MV-4-11 (cell line): ENCODE measurements at regions not wholly inside any gene's neighbourhood (a gene's known extent, or its start where the extent isn't known, plus 50 kb on each side); places are given as distances from the start of the nearest gene placed in this dataset.
"Not testable (repeated sequence)": the region's sequence is repeated elsewhere in the genome, so short reads cannot be mapped to it uniquely, and the experiment has no call there.

Source experiments
- DNase-seq: peaks from one replicate; lab custom pipeline; 2025; lab: John Stamatoyannopoulos, UW

DNA sequence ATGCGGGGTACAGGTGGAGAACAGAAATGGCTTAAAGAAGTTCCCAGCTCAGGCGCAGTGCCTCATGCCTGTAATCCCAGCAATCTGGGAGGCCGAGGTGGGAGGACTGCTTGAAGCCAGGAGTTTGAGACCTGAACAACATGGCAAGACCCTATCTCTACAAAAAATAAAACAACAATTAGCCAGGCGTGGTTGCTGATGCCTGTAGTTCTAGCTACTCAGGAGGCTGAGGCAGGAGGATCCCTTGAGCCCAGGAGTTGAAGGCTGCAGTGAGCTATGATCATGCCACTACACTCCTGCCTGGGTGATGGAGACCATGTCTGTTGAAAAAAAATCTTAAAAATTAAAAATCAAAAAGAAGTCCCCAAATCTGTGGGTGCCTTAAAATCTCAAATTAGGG, 228.3 kb upstream of the WSB1 start:
- no peak for DNase-seq

GRCh38 chr17:27066315-27066714, 227.6 kb upstream of the WSB1 start:
- no peak for DNase-seq

DNA sequence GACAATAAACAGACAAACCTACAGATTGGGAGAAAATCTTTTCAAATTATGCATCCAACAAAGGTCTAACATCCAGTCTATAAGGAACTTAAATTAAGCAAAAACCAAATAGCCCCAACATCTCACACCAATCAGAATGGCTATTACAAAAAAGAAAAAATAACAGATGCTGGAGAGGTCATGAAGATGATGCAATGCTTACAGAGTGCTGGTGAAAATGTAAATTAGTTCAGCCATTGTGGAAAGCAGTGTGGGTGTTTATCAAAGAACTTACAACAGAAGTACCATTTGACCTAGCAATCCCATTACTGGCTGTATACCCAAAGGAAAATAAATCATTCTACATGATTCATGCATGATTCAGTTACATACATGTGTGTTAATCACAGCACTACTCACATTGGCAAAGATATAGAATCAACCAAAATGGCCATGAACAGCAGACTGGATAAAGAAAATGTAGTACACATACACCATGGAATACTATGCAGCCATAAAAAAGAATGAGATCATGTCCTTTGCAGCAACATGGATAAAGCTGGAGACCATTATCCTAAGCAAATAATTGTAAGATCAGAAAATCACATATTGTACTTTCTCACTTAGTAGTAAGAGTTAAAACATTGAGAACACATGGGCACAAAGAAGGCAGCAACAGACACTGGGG, 223.9 kb upstream of the WSB1 start:
- DNase-seq = no peak

GRCh38 chr17:27070836-27071235, 223.1 kb upstream of the WSB1 start:
- DNase-seq = no peak

GRCh38 chr17:27072885-27073284, 221.0 kb upstream of the WSB1 start:
- no peak for DNase-seq

GRCh38 chr17:27076814-27077213, 217.1 kb upstream of the WSB1 start:
- no peak for DNase-seq

DNA sequence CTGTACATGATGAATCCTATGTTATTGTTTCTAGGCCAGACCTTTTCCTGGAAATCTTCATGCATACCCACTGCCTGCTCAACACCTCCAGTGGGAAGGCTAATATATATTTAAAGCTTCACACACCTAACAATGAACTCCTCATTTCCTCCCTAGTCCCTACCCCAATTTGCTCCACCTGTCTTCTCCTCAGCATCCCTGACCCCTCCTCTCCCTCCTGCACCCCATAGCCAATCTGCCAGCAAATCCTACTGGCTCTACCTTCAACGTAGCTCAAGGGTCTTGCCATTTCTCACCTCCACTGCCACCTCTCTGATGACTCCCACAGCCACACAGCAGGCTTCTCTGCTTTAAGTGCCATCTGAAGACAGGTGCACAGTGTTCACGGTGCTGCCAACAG, 215.6 kb upstream of the WSB1 start:
- DNase-seq = no peak

- no peak for DNase-seq
Measured at GRCh38 chr17:27079660-27080059, 214.3 kb upstream of the WSB1 start.

DNA sequence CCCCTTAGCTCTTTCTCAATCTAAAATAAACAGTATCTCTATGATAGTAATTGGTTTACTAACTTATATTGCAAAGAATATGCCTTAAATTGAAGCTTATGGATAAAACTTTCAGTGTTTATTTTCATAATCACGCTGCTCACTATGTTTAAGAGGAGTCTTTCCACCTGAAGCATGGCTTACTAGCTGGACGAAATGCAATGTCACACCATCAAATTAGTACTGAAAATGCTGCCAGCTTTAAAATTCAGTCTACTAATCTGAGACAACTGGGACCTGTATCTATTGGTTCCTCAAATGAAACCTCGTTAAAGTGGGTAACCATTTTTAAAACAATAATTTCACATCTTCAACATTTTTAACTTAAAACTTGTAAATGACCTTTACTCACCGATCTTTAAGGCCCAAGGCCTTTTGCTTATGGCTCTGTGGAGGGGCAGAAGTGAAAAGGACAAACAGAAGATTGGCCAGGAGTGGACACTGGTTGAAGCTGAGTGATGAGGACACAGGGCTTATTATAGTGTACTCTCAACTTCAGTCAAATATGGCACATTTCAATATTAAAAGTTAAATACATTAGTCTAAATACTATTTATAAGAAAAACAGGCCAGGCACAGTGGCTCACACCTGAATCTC, 212.8 kb upstream of the WSB1 start:
- no peak for DNase-seq

DNA sequence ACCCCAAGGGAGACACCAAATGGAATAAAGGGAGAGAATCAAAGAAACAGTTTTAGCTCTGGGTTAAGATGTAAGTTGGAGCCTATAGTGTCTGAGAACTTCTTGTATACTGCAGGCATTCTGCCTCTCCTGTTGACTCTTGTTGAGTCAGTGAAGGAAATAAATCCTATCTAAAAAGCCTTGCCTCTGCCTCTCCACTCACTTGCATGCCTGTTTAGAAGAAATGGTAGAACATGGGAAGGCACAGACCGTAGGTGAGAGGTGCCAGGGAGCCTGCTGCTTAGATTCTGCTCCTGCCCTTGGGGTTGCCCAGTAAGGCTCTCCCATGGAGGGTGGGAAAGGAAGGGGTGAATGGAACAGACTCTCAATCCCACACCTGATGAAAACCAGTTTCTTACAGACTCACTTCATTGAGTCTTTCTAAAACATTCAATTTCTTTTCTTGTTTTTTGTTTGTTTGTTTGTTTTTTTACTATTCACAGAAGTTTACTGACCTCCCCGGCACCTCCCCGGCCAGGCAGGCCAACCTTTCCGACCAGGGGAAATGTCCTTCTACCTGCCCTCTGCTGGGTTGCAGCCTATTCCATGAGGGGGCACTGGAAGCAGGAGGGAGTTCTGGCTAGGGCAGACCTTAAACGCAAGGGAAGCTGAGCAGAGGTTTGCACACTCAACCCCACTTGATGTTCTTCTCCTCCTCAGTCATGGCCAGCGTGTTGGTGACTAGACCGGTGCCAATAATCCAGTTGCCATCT, 211.7 kb upstream of the WSB1 start:
- DNase-seq = no peak

DNA sequence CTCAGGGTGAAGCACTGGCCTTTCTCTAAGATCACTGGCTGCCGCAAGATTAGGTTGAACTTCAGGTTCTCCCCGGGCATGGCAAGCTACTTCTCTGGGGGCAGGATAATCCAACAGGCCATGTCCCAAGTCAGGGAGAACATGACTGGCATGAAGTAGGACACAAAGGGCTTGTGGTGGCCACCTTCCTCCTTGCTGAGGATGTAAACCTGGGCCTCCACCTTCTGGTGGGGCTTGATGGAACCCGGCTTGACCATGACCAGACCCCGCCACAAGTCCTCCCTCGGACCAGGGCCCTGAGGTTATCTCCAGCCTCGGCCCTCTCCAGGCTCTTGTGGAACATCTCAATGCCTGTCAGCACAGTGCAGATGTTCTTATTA, 211.1 kb upstream of the WSB1 start:
- DNase-seq = no peak

DNA sequence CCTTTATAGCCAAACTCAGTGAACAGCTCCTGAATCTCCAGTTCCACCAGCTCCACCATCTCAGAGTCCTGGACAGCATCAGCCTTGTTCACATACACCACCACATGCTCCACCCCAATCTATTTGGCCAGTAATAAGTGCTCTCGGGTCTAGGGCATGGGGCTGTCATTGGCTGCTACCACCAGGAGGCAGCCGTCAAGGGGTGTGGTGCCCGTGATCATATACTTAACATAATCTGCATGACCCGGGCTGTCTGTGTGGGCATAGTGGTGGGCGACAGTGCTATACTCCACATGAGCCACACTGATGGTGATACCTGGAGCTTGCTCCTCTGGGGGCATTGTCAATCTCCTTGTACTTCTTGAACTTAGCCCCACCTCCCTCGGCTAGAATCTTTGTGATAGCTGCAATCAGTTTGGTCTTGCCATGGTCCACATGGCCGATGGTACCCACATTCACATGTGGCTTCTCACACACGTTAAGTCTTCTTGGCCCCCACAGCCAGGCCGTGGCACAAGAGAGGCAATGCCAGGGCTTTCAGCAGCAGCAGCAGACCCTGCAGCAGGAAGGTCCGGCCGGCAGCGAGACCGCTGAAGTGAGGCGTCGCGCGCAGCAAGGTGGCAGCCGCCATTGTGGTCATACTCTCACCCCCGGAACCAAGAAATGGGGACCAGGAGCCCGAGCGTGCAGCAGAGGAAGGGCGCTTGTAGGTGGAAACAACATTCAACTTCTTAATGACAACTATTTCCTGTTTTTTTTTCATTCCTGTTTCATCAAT, 210.3 kb upstream of the WSB1 start:
- no peak for DNase-seq

- no peak for DNase-seq
Measured at GRCh38 chr17:27085517-27085916, 208.4 kb upstream of the WSB1 start.

DNA sequence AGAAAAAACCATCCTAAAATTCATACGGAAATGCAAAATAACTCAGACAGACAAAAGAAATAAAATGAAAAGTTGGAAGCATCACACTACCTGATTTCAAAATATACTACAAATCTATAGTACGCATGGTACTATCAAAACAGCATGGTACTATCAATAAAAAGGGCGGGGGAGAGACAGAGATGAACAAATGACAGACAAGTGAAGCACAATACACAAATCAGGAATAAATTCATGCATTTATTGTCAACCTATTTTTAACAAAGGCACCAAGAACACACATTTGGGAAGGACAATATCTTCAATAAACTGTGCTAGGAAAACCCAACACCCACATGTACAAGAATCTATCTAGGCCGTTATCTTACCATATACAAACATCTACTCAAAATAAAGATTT, 207.4 kb upstream of the WSB1 start:
- no peak for DNase-seq

DNA sequence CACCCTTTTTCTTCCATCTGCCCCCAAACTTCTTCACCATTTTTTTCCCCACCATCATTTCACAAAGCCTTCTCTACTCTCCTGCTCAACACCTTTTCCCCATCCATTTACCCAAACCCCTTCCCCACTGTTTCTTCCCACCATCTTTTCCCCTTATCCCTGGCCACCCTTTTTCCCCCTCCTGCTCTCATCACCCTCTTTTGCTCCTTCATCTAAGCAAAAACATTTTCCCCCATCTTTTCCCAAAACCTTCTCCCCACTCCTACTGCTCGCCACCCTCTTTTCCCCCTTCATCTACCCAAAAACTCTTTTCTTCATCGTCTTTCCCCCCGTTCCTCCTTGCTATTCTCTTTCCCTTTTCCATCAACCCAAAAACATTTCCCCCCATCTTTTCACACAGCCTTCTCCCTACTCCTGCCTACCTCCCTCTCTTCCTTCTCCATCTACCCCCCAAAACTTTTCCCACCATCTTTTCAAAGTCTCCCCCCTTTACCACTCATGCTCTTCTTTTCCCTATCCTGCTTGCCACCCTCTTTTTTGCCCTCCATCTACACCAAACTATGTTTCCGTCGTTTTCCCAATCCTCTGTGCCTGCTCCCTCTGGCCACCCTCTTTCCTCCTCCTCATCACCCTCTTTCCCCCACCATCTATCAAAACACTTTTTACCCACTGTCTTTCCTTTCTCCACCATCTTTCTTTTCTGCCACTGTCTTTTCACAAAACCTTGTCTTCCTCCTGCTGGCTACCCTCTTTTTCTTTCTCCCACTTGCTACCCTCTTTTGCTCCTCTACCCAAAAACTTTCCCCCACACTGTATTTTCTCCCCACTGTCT, 205.8 kb upstream of the WSB1 start:
- no peak for DNase-seq

- no peak for DNase-seq
Measured at GRCh38 chr17:27088767-27089078, 205.2 kb upstream of the WSB1 start.

- not testable (repeated sequence) for DNase-seq
Measured at GRCh38 chr17:27089079-27089928, 204.6 kb upstream of the WSB1 start.

DNA sequence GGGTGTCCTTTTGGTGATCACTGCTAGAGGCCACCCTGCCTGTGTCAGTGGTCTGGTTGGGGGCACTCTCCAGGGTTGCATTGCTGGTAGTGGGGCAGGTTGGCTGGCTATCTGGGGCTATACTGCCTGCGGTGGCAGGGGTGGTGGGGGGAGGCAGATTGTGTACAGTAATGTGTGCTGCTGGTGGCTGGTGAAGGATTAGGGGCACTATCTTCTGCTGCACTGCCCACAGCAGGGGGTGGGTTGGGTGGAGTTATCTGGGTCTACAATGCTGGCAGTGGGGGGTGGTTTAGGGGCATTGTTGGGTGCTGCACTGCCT, 204.0 kb upstream of the WSB1 start:
- DNase-seq = no peak

DNA sequence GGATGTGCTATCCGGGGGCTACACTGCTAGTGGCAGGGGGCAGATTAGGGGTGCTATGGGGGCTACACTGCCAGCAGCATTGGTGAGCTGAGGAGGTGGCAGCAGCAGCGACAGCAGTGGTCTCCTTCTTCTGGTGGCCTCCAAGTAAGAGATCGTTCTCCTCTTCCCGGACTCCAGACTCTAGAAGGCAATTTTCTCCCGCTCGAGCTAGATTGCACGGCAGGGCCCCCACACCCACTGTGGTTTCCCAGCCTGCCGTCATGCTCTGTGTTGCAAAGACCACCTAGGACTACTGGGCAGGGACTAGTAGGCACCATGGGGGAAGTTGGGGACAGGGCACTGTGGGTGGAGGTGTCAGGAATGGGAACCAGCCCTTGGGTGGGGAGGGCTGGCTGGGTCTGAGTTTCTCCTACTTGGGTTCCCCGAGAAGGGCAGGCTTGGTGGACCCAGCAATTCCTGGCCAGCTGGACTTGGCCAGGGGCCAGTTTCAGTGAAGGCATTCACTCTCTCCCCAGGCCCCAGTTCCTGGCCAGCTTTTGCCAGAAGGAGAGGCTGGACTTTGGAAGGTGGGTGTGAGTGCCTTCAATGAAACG, 203.4 kb upstream of the WSB1 start:
- DNase-seq = not testable (repeated sequence)

DNA sequence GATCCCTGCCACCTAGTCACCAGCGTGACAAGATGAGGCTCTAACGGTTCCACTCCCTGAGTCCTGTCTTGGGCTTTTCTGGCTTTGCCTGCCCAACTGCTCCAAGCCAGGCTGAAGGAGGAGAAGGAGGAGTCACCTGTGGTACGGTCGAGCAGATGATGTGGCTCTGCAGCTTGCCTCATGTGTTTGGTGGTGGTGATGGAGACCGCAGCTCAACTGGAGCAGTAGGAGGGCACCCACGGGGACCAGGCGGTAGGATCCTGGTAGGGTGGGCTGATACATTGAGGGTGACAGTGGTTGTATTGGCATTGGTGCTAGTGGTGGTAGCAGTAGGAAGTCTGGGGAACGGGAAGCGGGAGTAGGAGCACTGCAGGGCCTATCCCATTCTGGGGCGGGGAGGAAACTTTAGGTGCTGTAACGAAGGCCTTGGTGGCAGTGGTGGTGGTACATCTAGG, 202.8 kb upstream of the WSB1 start:
- no peak for DNase-seq

- DNase-seq = not testable (repeated sequence)
Measured at GRCh38 chr17:27094179-27094578, 199.7 kb upstream of the WSB1 start.
